Testis (tissue), 2 donors: ENCODE measurements at regions not wholly inside any gene's neighbourhood (a gene's known extent, or its start where the extent isn't known, plus 50 kb on each side); places are given as distances from the start of the nearest gene placed in this dataset.

Experiments
- CTCF ChIP-seq, 3 experiments: fragments of 450-650 bp in 2 of 3; fragments of 200-600 bp in 1 of 3; sonication (generic) in 1 of 3; IDR thresholded peaks; one replicate each; pipeline ENCODE4 v1.5.1; 2016 to 2019; ENCODE audit warnings: antibody characterized with exemption in 3 of 3, mild to moderate bottlenecking in 2 of 3, moderate library complexity in 1 of 3
- POLR2A ChIP-seq: fragments of 450-650 bp; IDR thresholded peaks from one replicate; pipeline ENCODE4 v1.6.1; 2017; ENCODE audit warnings: antibody characterized with exemption, mild to moderate bottlenecking, moderate library complexity

GRCh38 chr2:195279840-195280427, 377.1 kb upstream of the SLC39A10 start:
- TF ChIP-seq CTCF (IDR thresholded peaks at IDR 0.05) (no peak), POLR2A (no peak)
